ENCODE measurements at regions not wholly inside any gene's neighbourhood (a gene's known extent, or its start where the extent isn't known, plus 50 kb on each side); places are given as distances from the start of the nearest gene placed in this dataset.

GRCh38 chr15:46595016-46595415, 960.2 kb downstream of the SQOR start:
- DNase-seq (ENCODE audit: insufficient read length, low spot score) (no peak), FAIRE-seq (no peak)
- TF ChIP-seq CTCF (IDR thresholded peaks at IDR 0.05; ENCODE audit: insufficient read depth, missing control alignments) = no peak

GRCh38 chr15:46607077-46607476, 972.2 kb downstream of the SQOR start:
- FAIRE-seq = no peak
- no peak for DNase-seq (ENCODE audit: insufficient read length, low spot score)
- no peak for TF ChIP-seq CTCF (IDR thresholded peaks at IDR 0.05; ENCODE audit: insufficient read depth, missing control alignments)

- FAIRE-seq = no peak
- TF ChIP-seq CTCF (IDR thresholded peaks at IDR 0.05; ENCODE audit: insufficient read depth, missing control alignments) = no peak
- DNase-seq (ENCODE audit: insufficient read length, low spot score) = no peak
Measured at GRCh38 chr15:46616033-46616432, 981.2 kb downstream of the SQOR start.

- TF ChIP-seq CTCF (IDR thresholded peaks at IDR 0.05; ENCODE audit: insufficient read depth, missing control alignments) = no peak
- DNase-seq (ENCODE audit: insufficient read length, low spot score) (no peak), FAIRE-seq (no peak)
Measured at GRCh38 chr15:46617507-46617906, 982.7 kb downstream of the SQOR start.

GRCh38 chr15:46618984-46619383, 984.2 kb downstream of the SQOR start:
- TF ChIP-seq CTCF (IDR thresholded peaks at IDR 0.05; ENCODE audit: insufficient read depth, missing control alignments) = no peak
- no peak for DNase-seq (ENCODE audit: insufficient read length, low spot score)

GRCh38 chr15:46620392-46621013, 985.7 kb downstream of the SQOR start:
- FAIRE-seq = no peak
- no peak for DNase-seq (ENCODE audit: insufficient read length, low spot score)
- no peak for TF ChIP-seq CTCF (IDR thresholded peaks at IDR 0.05; ENCODE audit: insufficient read depth, missing control alignments)

More at GRCh38 chr15:46618984-46619383, 984.2 kb downstream of the SQOR start:
- no peak for FAIRE-seq

GRCh38 chr15:46622851-46623250, 988.0 kb downstream of the SQOR start:
- TF ChIP-seq CTCF (IDR thresholded peaks at IDR 0.05; ENCODE audit: insufficient read depth, missing control alignments) = no peak
- FAIRE-seq (peak; percentile 70), DNase-seq (ENCODE audit: insufficient read length, low spot score) (no peak)

All from D721Med (cell line).